ENCODE measurements at regions not wholly inside any gene's neighbourhood (a gene's known extent, or its start where the extent isn't known, plus 50 kb on each side); places are given as distances from the start of the nearest gene placed in this dataset.

DNA sequence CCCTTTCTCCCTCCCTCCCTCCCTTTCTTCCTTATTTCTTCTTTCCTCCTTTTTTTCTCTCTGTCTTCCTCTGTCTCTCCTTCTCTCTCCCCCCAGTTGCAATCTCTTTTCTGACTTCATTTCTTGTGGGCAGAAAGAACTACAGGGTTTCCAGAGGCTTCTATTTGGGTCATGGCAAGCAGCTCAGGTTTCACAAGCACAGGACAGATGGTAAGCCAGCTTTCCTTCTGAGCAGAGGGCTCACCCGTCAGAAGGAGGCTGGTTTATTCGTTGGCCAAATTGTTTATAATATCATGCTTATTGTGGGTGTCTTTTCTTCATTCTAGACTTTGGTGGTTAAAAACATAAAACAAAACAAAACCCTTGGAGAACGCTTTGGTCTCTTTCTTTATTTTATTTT, 58.9 kb upstream of the CLMP start:
- no peak for DNase-seq

DNA sequence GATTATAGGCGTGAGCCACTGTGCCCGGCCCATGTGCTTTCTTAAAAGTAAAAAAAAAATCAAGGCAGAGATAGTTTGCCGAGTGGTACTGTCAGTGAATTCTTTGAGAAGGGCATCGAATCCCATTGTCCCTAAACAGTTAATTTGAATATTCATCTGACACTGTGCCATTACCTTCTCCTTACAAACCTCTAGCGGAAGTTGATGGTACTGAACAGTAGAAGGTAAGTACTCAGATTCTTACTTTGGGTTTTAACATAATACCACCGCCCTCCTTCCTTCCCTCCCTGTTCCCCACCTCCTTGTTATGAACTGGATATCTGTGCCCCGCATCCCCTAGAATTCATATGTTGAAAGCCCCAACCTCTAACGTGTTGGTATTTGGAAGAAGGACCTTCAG, 58.2 kb upstream of the CLMP start:
- DNase-seq = no peak

DNA sequence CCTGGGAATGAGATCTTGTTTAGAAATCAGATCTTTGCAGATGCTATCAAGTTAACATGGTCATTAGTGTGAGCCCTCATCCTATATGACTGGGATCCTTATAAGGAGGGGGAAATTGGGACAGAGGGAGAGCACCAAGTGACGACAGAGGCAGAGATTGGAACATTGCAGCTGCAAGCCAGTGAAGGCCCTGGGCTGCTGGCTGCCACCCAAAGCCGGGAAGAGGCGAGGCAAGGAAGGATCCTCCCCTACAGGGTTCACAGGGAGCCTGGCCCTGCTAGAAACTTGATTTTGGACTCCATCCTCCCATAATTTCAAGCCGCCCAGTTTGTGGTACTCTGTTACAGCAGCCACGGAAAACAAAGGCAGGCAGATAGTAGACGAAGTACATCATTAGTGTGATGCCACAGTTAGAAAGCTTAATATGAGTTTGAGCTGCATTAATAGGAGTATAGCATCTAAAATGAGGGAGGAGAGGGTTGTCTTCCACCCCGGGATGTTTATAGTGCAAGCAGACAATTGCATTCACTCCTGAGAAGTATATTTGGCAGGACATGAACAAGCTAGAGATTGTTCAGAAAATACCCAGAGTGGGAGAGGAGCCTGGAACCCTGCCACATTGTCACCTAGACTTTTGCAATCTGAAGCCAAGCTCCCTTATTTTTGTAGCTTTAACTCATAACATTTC, 56.8 kb upstream of the CLMP start:
- no peak for DNase-seq

DNA sequence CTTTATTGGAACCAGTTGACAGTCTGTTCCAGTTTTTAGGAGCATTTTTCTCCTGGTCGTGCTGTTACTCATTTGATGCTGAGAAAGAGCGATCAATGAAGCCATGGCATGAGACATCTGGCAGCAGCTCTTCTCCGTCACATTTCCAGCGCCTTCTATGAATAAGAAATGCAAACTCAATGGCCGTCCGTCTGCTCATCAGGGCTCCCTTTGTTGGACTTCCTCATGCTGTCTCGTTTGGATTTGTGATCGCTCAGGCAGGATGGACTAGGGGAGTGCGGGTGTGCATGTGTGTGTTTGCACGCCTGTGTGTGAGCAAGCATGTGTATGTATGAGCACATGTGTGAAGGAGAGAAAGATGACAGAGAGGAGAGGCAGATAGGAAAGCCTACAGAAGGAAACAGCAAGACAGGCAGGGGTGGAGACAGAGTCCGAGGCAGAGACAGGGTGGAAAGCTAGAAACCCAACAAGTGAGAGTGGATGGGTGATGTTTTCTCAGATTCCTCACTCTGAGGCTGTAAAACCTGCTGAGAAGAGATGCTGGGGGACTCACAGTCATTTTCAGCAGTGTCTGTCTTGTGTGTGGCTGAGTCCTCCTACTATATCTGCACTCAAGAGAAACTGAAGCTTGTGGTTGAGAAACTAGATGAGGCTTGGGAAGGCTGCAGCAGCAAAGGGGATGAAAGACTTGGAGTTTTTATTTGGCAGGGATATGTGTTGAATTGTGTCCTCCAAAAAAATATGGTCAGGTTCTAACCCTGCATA, 56.0 kb upstream of the CLMP start:
- DNase-seq = no peak

DNA sequence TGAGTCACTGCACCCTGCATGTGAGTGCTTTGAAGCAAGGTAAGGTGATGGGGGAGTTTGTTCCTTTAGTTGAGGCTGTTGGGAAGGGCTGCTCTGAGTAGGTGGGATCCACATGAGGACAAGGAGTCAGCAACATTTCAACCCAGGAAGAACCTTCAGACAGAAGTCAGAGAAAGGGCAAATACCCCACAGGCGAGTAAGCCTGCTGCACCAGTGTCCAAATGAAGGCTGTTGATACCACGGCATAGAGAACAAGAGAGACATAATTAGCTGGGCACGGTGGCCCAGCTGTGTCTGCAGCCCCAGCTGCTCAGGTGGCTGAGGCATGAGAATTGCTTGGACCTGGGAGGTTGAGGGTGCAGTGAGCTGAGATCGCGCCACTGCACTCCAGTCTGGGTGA, 54.3 kb upstream of the CLMP start:
- no peak for DNase-seq

DNA sequence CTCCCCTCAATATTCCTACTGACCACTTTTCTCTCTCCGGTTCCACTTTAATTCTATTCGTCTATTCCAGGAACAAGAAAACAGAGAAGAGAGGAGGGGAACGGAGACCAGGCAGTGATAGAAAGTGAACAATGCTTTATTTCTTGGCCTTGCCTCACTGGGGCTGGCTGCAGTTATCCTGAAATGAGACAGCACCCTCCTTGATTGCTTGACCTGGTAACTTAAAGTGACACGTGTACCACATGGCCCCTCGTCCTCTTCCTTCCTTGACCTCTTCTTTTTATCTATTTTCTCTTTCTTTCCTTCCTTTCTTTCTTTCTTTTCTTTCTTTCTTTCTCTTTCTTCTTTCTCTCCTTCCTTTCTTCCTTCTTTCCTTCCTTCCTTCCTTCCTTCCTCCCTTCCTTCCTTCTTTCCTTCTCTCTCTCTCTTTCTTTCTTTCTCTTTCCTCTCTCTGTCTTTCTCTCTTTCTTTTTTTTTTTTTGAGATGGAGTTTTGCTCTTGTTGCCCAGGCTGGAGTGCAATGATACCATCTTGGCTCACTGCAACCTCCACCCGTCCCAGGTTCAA, 52.8 kb upstream of the CLMP start:
- DNase-seq = no peak

DNA sequence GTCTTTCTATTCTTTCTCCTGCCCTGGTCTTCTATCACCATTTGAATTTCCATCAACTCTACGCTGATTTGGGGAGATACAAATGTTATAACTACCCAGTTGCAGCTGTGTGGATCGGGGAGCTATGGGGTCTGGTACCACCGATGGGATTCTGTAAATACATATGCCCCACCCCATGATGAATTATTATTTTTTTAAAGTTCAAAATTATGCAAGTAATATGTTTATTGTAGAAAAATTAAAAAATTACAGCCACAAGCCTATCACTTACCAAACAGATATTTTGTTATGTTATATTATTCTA, 52.4 kb upstream of the CLMP start:
- DNase-seq = no peak

DNA sequence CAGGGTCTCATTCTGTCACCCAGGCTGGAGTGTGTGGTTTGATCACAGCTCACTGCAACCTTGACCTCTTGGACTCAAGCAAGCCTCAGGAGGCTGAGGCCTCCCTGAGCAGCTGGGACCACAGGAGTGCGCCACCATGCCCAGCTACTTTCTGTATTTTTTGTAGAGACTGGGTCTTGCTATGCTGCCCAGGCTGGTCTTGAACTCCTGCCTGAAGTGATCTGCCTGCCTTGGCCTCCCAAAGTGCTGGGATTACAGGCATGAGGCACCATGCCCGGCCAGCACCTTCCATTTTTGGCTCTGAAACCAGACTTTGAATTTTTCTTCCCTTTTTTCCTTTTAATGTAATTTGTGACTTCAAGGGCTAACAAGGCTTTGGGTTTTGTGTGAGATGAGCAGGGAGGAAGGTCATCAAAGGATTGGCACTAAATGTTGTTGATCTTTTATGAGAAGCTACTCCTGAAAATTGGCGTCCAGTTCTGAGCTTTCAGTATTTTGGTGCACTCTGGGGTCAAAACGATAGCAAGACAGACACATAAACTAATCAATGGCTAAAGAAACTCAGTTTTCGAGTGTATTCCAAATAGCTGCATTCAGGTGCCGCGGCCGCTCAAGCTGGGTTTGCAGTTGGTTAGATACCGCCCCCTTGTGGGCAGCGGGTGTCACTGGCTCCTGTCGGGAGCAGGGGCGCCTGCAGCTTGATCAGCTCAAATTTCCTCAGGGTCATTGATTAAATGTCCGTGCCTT, 51.9 kb upstream of the CLMP start:
- peak; percentile 17 for DNase-seq

DNA sequence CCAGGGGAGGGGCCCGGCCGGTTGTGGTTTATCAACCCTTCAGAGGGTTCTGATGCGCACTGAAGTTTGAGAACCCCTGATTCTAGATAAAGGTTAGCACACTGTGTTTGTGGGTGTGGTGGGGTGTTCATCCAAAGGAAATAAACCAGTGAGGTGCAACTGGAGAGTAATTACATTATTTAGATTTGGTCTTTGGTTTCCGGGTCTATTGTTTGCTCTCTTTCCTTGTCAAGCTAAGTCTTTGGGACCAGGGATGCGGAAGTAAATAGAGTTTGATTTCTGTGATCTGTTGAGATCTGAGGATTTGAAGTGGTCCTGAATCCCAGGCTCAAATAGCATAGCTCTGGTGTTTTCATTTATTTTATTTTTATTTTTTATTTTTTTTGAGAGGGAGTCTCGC, 50.5 kb upstream of the CLMP start:
- DNase-seq = no peak

All from NCI-H2171 (cell line).